ENCODE measurements at regions not wholly inside any gene's neighbourhood (a gene's known extent, or its start where the extent isn't known, plus 50 kb on each side); places are given as distances from the start of the nearest gene placed in this dataset.

GRCh38 chr16:79523971-79524370 is 76.6 kb downstream of the MAF start (continued):
- TF ChIP-seq, protein P1, sequence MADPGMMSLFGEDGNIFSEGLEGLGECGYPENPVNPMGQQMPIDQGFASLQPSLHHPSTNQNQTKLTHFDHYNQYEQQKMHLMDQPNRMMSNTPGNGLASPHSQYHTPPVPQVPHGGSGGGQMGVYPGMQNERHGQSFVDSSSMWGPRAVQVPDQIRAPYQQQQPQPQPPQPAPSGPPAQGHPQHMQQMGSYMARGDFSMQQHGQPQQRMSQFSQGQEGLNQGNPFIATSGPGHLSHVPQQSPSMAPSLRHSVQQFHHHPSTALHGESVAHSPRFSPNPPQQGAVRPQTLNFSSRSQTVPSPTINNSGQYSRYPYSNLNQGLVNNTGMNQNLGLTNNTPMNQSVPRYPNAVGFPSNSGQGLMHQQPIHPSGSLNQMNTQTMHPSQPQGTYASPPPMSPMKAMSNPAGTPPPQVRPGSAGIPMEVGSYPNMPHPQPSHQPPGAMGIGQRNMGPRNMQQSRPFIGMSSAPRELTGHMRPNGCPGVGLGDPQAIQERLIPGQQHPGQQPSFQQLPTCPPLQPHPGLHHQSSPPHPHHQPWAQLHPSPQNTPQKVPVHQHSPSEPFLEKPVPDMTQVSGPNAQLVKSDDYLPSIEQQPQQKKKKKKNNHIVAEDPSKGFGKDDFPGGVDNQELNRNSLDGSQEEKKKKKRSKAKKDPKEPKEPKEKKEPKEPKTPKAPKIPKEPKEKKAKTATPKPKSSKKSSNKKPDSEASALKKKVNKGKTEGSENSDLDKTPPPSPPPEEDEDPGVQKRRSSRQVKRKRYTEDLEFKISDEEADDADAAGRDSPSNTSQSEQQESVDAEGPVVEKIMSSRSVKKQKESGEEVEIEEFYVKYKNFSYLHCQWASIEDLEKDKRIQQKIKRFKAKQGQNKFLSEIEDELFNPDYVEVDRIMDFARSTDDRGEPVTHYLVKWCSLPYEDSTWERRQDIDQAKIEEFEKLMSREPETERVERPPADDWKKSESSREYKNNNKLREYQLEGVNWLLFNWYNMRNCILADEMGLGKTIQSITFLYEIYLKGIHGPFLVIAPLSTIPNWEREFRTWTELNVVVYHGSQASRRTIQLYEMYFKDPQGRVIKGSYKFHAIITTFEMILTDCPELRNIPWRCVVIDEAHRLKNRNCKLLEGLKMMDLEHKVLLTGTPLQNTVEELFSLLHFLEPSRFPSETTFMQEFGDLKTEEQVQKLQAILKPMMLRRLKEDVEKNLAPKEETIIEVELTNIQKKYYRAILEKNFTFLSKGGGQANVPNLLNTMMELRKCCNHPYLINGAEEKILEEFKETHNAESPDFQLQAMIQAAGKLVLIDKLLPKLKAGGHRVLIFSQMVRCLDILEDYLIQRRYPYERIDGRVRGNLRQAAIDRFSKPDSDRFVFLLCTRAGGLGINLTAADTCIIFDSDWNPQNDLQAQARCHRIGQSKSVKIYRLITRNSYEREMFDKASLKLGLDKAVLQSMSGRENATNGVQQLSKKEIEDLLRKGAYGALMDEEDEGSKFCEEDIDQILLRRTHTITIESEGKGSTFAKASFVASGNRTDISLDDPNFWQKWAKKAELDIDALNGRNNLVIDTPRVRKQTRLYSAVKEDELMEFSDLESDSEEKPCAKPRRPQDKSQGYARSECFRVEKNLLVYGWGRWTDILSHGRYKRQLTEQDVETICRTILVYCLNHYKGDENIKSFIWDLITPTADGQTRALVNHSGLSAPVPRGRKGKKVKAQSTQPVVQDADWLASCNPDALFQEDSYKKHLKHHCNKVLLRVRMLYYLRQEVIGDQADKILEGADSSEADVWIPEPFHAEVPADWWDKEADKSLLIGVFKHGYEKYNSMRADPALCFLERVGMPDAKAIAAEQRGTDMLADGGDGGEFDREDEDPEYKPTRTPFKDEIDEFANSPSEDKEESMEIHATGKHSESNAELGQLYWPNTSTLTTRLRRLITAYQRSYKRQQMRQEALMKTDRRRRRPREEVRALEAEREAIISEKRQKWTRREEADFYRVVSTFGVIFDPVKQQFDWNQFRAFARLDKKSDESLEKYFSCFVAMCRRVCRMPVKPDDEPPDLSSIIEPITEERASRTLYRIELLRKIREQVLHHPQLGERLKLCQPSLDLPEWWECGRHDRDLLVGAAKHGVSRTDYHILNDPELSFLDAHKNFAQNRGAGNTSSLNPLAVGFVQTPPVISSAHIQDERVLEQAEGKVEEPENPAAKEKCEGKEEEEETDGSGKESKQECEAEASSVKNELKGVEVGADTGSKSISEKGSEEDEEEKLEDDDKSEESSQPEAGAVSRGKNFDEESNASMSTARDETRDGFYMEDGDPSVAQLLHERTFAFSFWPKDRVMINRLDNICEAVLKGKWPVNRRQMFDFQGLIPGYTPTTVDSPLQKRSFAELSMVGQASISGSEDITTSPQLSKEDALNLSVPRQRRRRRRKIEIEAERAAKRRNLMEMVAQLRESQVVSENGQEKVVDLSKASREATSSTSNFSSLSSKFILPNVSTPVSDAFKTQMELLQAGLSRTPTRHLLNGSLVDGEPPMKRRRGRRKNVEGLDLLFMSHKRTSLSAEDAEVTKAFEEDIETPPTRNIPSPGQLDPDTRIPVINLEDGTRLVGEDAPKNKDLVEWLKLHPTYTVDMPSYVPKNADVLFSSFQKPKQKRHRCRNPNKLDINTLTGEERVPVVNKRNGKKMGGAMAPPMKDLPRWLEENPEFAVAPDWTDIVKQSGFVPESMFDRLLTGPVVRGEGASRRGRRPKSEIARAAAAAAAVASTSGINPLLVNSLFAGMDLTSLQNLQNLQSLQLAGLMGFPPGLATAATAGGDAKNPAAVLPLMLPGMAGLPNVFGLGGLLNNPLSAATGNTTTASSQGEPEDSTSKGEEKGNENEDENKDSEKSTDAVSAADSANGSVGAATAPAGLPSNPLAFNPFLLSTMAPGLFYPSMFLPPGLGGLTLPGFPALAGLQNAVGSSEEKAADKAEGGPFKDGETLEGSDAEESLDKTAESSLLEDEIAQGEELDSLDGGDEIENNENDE (IDR thresholded peaks at IDR 0.05; ENCODE audit: insufficient replicate concordance, low read length), result no peak
- TF ChIP-seq RAD21 (IDR thresholded peaks at IDR 0.05 in 1 of 2, conservative IDR thresholded peaks at IDR 0.05 in 1 of 2; ENCODE audit: low read depth in 2 of 2, low read length in 2 of 2) (no peak), CTCF (IDR thresholded peaks at IDR 0.05; ENCODE audit: control extremely low read depth in 1 of 3, insufficient read depth in 1 of 3, low read depth in 1 of 3, low read length in 3 of 3) (no peak), CREB1 (IDR thresholded peaks at IDR 0.05) (no peak), CBX5 (IDR thresholded peaks at IDR 0.05; ENCODE audit: low read depth, low read length) (no peak), YY1 (IDR thresholded peaks at IDR 0.05; ENCODE audit: low read depth, low read length) (no peak), BACH1 (IDR thresholded peaks at IDR 0.05; ENCODE audit: low read length) (no peak)

Data from H1 (cell line).